ENCODE measurements at regions not wholly inside any gene's neighbourhood (a gene's known extent, or its start where the extent isn't known, plus 50 kb on each side); places are given as distances from the start of the nearest gene placed in this dataset.

- TF ChIP-seq TAF1 (IDR thresholded peaks at IDR 0.05; ENCODE audit: borderline replicate concordance, insufficient read depth, low read length) (no peak), SIN3A (IDR thresholded peaks at IDR 0.05; ENCODE audit: borderline replicate concordance, insufficient read depth, low read length) (no peak), POLR2AphosphoS5 (IDR thresholded peaks at IDR 0.05; ENCODE audit: low read depth, low read length) (no peak), REST (IDR thresholded peaks at IDR 0.05; ENCODE audit: insufficient read depth in 1 of 2, low read depth in 2 of 2, low read length in 2 of 2) (no peak), FOXP2 (optimal IDR thresholded peaks at IDR 0.05; ENCODE audit: borderline replicate concordance, extremely low read depth, extremely low read length, insufficient read depth) (no peak)
Observed at GRCh38 chr11:112839051-112839450, 122.2 kb upstream of the NCAM1 start.

DNA sequence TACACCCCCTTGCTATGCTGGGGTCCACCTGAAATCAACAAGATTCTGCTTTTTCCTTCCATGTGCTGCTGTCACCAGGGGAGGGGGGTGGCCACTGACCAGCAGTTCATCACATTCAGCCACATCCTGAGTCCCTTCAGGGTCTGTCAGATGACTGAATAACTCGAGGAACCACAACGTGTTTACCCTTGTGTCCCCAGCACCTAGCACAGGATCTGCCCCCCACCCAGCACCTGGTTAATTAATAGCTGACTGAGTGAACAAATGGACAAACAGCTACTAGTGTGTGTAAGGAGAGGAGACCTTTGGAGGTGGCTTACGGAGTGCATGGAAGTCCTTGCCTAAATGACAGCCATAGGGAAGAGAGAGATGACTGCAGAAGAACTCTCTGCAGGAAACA, 119.5 kb upstream of the NCAM1 start:
- no peak for TF ChIP-seq REST (IDR thresholded peaks at IDR 0.05; ENCODE audit: insufficient read depth in 1 of 2, low read depth in 2 of 2, low read length in 2 of 2)
- no peak for TF ChIP-seq TAF1 (IDR thresholded peaks at IDR 0.05; ENCODE audit: borderline replicate concordance, insufficient read depth, low read length)
- no peak for TF ChIP-seq FOXP2 (optimal IDR thresholded peaks at IDR 0.05; ENCODE audit: borderline replicate concordance, extremely low read depth, extremely low read length, insufficient read depth)

- TF ChIP-seq REST (IDR thresholded peaks at IDR 0.05; ENCODE audit: insufficient read depth in 1 of 2, low read depth in 2 of 2, low read length in 2 of 2) (no peak), POLR2AphosphoS5 (IDR thresholded peaks at IDR 0.05; ENCODE audit: low read depth, low read length) (no peak), SIN3A (IDR thresholded peaks at IDR 0.05; ENCODE audit: borderline replicate concordance, insufficient read depth, low read length) (no peak)
Observed at GRCh38 chr11:112842151-112842550, 119.1 kb upstream of the NCAM1 start.

DNA sequence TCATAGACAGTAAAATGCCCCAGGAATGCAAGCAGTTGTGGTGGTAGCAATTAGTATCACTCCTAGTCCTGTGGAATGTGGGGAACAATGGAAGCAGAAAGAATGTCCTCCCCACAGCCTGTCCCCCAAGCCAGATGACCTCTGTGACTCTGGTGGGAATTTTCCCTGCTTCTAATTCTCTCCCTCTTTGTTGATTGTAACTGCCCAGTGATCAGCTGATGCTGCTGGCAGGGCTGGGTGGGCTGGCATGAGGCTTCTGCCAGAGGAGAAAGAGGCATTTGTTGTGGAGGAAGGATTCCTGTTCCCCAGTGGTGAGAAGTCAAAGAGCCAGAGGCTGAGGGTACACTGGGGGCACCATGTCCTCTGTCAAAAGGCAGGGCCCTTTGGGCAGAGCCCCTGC, 116.7 kb upstream of the NCAM1 start:
- TF ChIP-seq POLR2AphosphoS5 (IDR thresholded peaks at IDR 0.05; ENCODE audit: low read depth, low read length): no peak
- no peak for TF ChIP-seq TAF1 (IDR thresholded peaks at IDR 0.05; ENCODE audit: borderline replicate concordance, insufficient read depth, low read length)
- TF ChIP-seq SIN3A (IDR thresholded peaks at IDR 0.05; ENCODE audit: borderline replicate concordance, insufficient read depth, low read length): no peak
- TF ChIP-seq REST (IDR thresholded peaks at IDR 0.05; ENCODE audit: insufficient read depth in 1 of 2, low read depth in 2 of 2, low read length in 2 of 2): no peak
- no peak for TF ChIP-seq FOXP2 (optimal IDR thresholded peaks at IDR 0.05; ENCODE audit: borderline replicate concordance, extremely low read depth, extremely low read length, insufficient read depth)

- TF ChIP-seq REST (IDR thresholded peaks at IDR 0.05; ENCODE audit: insufficient read depth in 1 of 2, low read depth in 2 of 2, low read length in 2 of 2): no peak
- TF ChIP-seq FOXP2 (optimal IDR thresholded peaks at IDR 0.05; ENCODE audit: borderline replicate concordance, extremely low read depth, extremely low read length, insufficient read depth): no peak
- no peak for TF ChIP-seq SIN3A (IDR thresholded peaks at IDR 0.05; ENCODE audit: borderline replicate concordance, insufficient read depth, low read length)
- no peak for TF ChIP-seq POLR2AphosphoS5 (IDR thresholded peaks at IDR 0.05; ENCODE audit: low read depth, low read length)
- TF ChIP-seq TAF1 (IDR thresholded peaks at IDR 0.05; ENCODE audit: borderline replicate concordance, insufficient read depth, low read length): no peak
Observed at GRCh38 chr11:112847568-112847967, 113.7 kb upstream of the NCAM1 start.
